Ascending aorta (tissue), 2 donors: ENCODE measurements at regions not wholly inside any gene's neighbourhood (a gene's known extent, or its start where the extent isn't known, plus 50 kb on each side); places are given as distances from the start of the nearest gene placed in this dataset.

ENCODE experiments used
- DNase-seq, 2 donors: peaks; one replicate each; pipeline ENCODE4 v3.0.0-alpha.2; 2019; ENCODE audit warnings: low spot score in 2 of 2
- H3K27ac ChIP-seq, 2 donors: fragments of 200-600 bp; sonication (generic); one replicate each; pipeline ENCODE4 v1.5.1; 2016 to 2017; ENCODE audit warnings: mild to moderate bottlenecking in 1 of 2
- H3K27me3 ChIP-seq: fragments of 200-600 bp; sonication (generic); one replicate; pipeline ENCODE4 v1.5.1; 2017
- H3K36me3 ChIP-seq, 2 donors: fragments of 200-600 bp; sonication (generic); one replicate each; pipeline ENCODE4 v1.5.1; 2016
- H3K4me1 ChIP-seq, 2 donors: fragments of 200-600 bp; sonication (generic); one replicate each; pipeline ENCODE4 v1.5.1; 2016 to 2017; ENCODE audit warnings: mild to moderate bottlenecking in 1 of 2
- H3K4me3 ChIP-seq, 2 donors: fragments of 200-600 bp; sonication (generic); one replicate each; pipeline ENCODE4 v1.5.1; 2016 to 2017; ENCODE audit warnings: mild to moderate bottlenecking in 1 of 2
- H3K9me3 ChIP-seq, 2 donors: fragments of 200-600 bp; sonication (generic); one replicate each; pipeline ENCODE4 v1.5.1; 2016
- intact Hi-C: fragments of 100-400 bp; cut with DNase I; formaldehyde crosslinking; loops from one replicate; pipeline ENCODE4 v1.15.1; 2023
- TF ChIP-seq, protein P1 (sequence below), 3 experiments: fragments of 200-600 bp in 2 of 3; fragments of 450-650 bp in 1 of 3; sonication (generic) in 2 of 3; IDR thresholded peaks; one replicate each; pipeline ENCODE4 v1.5.1; 2016 to 2019; ENCODE audit warnings: antibody characterized with exemption in 3 of 3, mild to moderate bottlenecking in 1 of 3, moderate library complexity in 1 of 3

DNA sequence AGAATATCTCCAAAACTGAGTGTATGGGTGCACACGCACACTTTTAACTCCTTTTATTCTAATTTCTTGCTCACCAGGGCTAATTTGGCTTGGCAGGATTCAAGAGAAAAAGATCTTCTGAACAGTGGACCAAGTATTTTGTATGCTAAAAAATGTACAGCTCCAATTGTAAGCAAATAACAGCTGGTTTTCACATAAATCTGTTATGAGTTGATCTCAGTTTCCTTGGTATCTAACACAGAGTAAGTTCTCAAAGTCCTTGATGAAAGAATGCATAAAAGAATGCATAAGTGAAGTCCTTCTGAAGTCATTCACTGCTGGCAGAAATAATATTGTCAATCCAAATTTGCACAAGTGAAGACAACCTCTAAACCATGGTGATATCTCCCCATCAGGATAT is 213.0 kb downstream of the OMA1 start:
- Histone ChIP-seq H3K27ac (no peak overlapping the region), H3K9me3 (no peaks in the 10 kb centered on the region), H3K27me3 (no peaks in the 10 kb centered on the region), H3K36me3 (no peaks in the 10 kb centered on the region), H3K4me1 (no peaks in the 10 kb centered on the region), H3K4me3 (no peak overlapping the region)
- TF ChIP-seq, protein P1, sequence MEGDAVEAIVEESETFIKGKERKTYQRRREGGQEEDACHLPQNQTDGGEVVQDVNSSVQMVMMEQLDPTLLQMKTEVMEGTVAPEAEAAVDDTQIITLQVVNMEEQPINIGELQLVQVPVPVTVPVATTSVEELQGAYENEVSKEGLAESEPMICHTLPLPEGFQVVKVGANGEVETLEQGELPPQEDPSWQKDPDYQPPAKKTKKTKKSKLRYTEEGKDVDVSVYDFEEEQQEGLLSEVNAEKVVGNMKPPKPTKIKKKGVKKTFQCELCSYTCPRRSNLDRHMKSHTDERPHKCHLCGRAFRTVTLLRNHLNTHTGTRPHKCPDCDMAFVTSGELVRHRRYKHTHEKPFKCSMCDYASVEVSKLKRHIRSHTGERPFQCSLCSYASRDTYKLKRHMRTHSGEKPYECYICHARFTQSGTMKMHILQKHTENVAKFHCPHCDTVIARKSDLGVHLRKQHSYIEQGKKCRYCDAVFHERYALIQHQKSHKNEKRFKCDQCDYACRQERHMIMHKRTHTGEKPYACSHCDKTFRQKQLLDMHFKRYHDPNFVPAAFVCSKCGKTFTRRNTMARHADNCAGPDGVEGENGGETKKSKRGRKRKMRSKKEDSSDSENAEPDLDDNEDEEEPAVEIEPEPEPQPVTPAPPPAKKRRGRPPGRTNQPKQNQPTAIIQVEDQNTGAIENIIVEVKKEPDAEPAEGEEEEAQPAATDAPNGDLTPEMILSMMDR (IDR thresholded peaks at IDR 0.05), result no peak
- no peak for DNase-seq
- intact Hi-C loops, result no loop called here

DNA sequence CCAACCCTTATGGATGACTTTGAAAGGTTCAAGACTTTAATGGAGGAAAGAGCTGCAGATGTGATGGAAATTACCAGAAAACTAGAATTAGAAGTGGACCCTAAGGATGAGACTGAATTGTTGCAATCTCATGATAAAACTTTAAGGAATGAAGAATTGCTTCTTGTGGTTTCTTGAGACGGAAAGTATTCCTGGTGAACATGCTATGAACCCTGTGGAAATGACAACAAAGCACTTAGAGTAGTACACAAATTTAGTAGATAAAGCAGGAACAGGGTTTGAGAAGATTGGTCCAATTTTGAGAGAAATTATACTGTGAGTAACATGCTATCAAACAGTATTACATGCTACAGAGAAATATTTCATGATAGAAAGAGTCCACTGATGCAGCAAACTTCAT is 215.4 kb downstream of the OMA1 start:
- Histone ChIP-seq H3K27ac (no peak overlapping the region), H3K27me3 (no peaks in the 10 kb centered on the region), H3K4me1 (no peaks in the 10 kb centered on the region), H3K36me3 (no peaks in the 10 kb centered on the region), H3K9me3 (no peaks in the 10 kb centered on the region), H3K4me3 (no peak overlapping the region)
- TF ChIP-seq, protein P1 (IDR thresholded peaks at IDR 0.05), result no peak
- intact Hi-C loops, result no loop called here
- DNase-seq, result no peak

DNA sequence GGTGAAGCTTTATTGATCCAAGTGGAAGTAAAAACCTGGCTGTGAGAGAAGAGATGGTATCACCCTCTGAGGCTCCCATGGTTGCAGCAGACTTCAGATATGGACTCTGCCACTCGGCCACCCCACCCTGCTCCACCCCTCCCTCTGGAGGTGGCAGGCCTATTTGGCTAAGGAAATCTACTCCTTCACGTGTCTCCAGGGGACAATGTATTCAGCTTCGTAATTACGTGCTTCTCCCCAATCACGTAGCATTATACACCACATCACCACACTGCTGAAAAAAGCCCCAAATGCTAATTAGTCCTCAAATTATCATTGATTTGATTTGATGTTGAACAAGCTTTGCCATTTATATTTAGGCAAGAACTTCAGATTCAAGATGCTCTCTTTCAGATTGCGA is 220.7 kb downstream of the OMA1 start:
- no peaks in the 10 kb centered on the region for H3K36me3 ChIP-seq
- peaks cover 4% of the 10 kb centered on the region in 2 donors for H3K9me3 ChIP-seq
- no peak overlapping the region for H3K4me3 ChIP-seq
- TF ChIP-seq, protein P1 (IDR thresholded peaks at IDR 0.05), result no peak
- H3K27me3 ChIP-seq, result no peaks in the 10 kb centered on the region
- H3K4me1 ChIP-seq, result no peaks in the 10 kb centered on the region
- intact Hi-C loops, result no loop called here
- no peak for DNase-seq
- no peak overlapping the region for H3K27ac ChIP-seq

DNA sequence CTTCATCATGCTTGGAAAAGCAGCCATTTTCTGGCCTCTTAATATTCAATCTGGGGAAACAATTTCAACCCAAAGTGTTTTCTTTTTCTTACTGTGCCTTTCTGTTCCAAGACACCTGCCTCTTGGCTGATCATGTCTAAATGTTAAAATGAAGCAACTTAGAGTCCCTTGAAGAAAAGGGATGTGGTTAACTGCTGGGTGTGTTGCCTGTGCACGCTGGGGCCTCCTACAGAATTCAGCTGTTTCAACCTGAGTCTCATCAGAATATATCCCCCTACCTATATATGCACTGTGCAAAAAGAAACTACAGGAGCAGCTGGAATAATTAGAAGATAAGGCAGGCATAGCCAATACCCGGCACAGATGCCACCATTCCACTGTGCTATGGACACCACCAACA is 222.0 kb downstream of the OMA1 start:
- intact Hi-C loops, result no loop called here
- TF ChIP-seq, protein P1 (IDR thresholded peaks at IDR 0.05), result no peak
- Histone ChIP-seq H3K9me3 (peaks cover 4% of the 10 kb centered on the region in 2 donors), H3K27me3 (no peaks in the 10 kb centered on the region), H3K36me3 (no peaks in the 10 kb centered on the region), H3K4me1 (no peaks in the 10 kb centered on the region), H3K27ac (no peak overlapping the region), H3K4me3 (no peak overlapping the region)
- DNase-seq, result no peak

DNA sequence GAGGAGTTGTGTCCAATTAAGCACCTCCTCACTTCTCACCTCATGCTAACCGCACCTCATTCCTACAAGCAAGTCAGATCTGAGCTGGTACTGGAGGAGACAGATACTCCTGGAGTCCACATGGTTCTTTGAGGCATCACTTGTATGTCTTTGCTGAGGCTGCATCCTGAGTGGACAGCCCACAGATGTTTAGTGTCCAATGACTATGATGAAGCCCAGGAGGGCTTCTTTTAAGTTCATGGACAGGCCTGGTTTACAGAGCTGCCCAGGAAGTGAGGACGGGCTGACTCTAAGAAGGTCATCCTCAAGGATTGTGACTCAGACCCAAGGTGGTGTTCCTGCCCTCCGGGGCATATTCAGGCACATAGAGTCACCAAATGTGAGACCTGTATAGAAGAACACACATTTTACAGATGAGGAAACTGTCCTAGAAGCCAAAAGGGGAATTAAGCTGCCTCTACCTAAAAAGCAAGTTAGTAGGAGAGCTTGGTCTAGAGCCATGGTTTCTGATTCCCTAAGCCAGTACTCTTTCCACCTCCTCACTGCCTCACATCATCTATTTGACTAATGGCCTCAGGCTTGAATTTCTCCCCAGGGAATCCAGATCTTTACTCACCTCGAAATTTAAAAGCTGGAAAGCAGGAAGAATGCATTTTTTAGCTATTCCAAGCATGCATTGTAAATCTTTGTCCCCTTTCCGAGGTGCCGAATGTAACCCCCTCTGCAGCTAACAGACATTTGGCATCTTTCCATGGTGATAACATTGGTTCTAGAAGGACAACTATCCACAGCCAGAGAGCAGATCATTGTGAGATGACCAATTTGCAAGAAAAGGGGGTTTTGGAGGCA is 228.1 kb downstream of the OMA1 start:
- Histone ChIP-seq H3K27ac (no peak overlapping the region), H3K27me3 (no peaks in the 10 kb centered on the region), H3K9me3 (peaks cover 4% of the 10 kb centered on the region in 2 donors), H3K4me3 (no peak overlapping the region), H3K36me3 (no peaks in the 10 kb centered on the region), H3K4me1 (no peaks in the 10 kb centered on the region)
- intact Hi-C loops, result no loop called here
- TF ChIP-seq, protein P1 (IDR thresholded peaks at IDR 0.05), result no peak
- DNase-seq, result no peak
